HG03460 (cell line): ENCODE measurements at regions not wholly inside any gene's neighbourhood (a gene's known extent, or its start where the extent isn't known, plus 50 kb on each side); places are given as distances from the start of the nearest gene placed in this dataset.

Experiments used
- ATAC-seq: cut with Tn5 transposase; IDR thresholded peaks from one replicate; pipeline ENCODE4 v1.9.1; 2021; ENCODE audit not compliant: unreplicated experiment

DNA sequence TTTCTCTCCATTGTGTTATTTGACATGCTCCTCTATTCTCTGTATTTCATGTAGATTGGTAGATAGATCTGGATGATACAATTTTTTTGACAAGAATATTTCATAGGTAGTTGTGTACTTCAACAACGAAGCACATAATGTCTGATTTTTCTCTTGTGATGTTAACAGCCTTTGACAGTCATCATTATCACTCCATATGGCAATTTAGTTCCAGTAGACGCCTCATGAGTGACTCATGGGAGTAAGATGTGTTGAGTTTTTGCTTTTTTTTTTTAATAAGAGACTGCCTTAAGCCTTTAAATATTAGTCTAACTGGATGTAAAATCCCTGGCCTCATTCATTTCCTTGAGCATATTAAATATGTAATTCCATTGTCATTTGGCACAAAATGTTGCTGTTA is 123.5 kb upstream of the ZNF32 start:
- ATAC-seq: no peak

DNA sequence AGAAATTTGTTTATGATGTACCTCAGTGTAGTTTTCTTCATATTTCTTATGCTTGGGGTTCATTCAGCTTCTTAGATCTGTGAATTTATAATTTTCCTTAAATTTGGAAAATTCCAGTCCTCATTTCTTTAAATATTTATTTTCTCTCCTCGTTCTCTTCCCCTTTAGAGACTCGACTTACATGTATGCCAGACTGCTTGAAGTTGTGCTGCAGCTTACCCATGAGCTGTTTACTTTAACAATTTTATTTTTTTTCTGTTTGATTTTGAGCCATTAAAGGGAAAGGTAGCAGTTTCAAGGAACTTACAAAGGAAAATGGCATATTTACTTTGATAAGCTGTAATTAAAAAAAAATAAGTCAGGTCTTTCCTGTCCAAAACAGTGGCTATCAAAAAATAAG is 123.0 kb upstream of the ZNF32 start:
- ATAC-seq: no peak

DNA sequence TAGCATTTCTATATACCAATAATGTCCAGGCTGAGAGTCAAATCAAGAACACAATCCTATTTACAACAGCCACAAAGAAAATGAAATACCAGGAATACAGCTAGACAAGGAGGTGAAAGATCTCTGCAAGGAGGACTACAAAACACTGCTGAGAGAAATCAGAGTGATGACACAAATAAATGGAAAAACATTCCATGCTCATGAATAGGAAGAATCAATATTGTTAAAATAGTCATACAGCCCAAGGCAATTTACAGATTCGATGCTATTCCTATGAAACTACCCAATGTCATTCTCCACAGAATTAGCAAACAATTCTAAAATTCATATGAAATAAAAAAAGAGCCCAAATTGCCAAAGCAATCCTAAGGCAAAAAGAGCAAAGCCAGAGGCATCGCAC is 116.8 kb upstream of the ZNF32 start:
- ATAC-seq: no peak

DNA sequence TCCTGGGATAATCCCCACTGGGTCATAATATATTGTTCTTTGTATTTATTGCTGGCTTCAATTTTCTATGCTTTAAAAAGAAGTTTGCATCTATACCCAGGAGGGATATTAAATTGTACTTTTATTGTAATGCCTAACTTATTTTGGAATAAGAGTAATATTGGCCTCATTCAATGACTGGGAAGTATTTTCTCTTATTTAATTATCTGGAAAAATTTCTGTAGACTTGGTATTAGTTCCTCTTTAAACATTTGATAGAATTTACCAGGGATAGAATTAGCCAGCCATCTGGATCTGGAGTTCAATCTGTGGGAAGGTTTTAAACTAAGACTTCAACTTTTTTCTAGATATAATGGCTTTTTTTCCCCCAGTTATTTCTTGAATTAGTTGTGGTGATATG is 115.2 kb upstream of the ZNF32 start:
- ATAC-seq: no peak

DNA sequence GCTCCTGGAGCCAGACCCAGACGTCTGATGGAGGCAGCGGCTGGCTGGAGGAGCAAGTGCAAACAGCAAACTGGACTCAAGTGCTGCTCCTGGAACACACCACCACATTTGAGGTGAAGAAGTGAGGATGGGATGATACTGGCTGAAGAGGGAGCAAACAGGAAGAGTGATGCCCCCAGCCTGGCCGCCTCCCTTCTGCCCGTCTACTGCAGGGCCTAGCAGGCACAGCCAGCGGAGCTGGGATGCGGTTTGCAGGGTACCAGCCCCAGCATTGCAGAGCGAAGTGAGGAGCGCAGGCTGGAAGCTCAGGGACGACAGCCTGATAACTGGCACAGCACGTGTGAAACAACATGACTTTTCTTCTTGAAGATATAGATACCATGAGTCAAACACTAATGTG is 111.8 kb upstream of the ZNF32 start:
- no peak for ATAC-seq

DNA sequence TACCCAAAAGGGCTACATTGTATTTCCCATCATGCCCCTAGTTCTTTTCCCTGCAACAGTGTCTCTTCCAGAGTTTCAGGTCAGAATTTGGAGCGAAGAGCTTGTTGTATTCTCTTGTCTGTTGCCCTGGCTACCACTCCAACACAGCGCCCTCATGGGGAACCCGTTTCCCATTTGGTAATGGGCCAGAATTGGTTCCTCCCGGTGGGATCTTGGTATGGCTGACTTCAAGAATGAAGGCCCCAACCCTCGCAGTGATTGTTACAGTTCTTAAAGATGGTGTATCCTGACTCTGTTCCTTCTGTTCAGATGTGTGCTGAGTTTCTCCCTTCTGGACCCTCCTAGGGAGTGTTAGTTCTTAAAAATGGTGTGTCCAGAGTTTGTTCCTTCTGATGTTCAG is 110.5 kb upstream of the ZNF32 start:
- no peak for ATAC-seq

DNA sequence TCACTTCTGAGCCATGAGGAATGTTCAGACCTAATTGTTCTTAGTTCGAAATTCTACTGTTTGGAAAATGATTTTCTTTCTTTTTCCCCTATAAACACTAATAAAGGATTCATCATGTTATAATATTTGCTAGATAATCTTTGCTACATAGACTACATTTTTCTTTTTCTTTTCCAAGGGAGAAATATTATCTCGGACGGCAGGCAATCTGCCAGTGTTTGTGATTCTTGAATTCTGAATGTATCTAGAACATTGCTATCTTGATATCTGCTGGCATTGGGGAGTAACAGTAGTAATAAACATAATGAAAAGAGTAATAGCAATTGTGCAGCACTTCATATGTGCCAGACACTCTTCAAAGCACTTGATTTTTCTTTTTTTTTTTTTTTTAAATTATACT is 107.7 kb upstream of the ZNF32 start:
- ATAC-seq: no peak

DNA sequence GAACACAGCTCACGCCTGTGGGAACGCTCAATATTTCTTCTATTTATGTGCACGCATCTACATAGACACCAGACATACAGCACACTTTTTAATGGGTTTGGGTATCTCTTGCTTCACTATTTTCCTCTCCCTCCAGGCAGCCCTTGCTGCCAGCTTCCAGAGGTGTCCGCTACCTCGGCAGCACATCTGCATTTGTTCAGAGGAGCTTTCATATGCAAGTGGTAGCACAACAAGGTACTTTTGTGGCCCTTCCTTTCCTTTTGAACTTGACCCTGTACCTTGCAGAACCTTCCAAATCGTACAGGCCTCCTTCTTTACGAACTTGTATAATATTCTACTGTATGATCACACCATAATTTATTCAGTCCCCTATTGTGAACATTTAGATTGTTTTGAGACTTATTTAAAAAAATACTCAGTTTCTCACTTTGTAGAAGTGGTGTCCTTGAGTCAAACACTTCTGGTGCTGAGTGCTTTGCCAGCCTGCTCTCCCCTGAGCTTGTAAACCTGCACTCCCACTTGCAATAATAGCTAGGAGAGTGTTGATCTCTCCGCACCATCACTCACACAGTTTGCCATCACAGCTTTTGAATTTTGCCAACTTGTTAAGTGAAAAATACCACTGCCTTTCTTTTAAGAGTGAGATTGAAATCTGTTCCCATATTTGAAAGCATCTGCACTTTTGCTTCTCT is 106.0 kb upstream of the ZNF32 start:
- ATAC-seq: no peak

DNA sequence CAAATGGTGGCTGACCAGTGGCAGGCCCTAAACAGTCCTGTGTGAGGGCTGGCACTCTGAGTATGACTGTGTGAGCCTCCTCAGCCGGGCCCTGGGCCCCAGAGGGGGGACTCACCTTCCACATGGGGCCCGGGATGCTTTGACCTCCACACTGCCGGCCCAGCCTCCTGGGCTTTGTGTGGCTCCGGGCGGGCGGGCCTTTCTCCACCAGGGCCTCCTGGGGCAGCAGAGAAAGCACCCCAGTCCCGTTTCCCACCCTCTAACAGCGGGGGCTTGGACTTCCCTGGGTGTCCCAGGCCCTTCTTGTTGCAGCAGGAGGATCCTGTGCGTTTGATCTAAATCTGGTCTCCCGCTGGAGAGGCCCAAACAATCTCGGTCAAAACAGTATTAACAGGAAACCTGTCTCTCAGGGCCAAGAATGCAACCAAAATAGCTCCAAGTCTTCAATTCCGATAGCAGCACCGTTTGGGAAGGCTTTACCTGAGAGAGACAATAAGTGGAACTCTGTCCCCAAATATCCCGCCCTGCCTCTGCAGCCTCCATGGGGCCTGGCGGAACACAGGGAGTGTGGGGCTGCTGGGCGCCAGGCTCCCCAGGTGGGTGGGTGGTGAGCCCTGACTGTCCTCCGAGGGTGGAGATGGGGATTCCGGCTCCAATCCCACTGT is 104.8 kb upstream of the ZNF32 start:
- ATAC-seq: no peak

DNA sequence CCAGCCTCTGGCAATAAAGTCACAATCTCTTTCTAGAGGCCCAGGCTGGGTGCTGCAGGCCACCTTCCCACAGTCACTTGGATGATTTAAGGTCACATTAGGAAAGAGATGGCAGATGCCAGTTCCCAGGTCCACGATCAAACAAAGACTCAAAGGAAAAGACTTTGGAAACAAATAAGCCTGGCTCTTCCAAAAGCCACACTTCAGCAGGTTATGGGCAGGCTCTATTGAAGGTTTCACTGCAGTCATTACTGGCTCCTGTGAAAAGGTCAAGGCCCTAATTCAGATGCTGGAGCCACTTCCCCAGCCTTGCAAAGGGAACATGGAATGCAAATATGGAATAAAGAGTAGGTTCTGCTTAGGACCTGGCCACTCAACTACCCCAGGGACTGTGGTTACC is 104.0 kb upstream of the ZNF32 start:
- ATAC-seq: no peak

DNA sequence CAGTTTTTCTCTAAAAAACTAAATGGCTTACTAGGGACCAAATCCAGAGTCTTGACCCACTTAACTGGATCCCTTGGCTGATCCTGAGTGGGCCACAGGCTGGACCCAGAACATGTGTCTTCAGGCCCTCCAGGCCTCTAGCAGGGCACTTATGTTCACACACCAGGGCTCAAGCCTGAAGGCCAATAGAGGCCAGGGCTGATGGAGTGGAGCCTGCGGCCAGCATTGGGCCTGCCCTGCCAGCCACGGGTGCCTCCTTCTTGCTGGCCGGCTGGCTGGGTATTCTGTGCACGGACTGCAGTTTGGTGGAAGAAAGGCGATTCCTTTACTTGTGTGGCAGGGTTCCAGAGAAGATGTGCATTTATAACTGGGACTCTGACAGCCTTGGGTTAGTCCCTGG is 103.0 kb upstream of the ZNF32 start:
- no peak for ATAC-seq

DNA sequence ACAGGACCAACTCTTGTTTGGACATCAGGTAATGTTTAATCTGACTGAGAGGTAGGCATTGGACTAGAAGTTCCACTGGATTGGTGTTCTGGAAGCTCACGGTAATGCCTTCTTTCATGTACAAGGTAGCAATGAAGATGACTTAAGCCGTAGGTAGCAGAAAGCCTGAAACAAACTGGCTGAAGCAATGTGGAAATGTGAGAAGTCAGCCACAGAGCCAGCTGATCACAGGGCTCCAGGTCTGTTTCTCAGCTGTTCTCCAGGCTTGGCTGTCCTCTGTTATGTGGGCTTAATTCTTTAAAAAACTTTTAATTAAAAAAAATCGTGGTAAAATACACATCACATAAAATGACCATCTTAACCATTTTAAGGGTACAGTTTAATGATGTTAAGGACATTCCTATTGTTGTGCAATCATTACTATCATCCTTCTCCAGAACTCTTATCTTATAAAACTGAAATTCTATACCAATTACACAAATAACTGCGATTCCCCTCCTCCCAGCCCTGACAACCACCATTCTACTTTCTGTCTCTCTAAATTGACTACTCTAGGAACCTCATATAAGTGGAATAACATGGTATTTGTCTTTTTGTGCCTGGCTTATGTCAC is 101.4 kb upstream of the ZNF32 start:
- ATAC-seq: no peak

DNA sequence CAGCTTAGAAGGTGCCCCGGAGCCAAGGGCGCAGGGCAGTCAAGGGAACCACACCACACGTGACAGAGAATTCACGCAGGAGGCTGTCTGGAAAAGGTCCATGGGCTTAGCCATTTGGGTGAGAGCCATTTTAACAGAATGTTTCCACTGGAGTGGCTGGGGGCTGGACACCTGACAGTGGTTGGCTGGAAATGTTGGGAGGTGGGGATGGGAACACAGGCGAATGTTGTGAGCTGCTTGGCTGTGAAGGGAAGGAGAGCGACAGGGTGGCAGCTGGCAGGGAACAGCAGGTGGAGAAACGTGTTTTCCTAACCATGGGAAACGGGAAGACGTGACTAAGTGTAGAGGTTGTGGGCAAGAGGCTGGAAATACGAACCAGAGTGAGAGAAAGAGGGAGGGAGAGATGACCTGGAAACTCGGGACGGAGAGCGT is 100.5 kb upstream of the ZNF32 start:
- ATAC-seq: no peak

DNA sequence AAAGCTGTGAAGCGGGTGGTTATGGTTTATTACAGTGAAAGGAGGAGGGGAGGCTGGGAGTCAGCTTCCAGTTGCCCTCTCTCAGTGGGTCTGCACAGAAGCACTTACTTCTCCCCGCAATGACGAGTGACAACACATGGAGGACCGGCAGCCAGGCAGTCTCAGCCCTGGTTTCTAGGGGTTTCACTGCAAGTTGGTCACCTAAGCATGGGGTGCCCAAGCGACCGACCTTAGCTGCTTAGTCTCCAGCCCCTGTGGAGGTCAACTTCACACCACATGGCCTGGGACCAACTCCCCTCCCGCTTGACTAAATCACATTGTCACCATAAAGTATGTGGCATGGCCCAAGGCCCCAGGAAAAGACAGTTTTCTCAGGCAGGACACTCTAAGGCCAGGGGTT is 99.9 kb upstream of the ZNF32 start:
- no peak for ATAC-seq

DNA sequence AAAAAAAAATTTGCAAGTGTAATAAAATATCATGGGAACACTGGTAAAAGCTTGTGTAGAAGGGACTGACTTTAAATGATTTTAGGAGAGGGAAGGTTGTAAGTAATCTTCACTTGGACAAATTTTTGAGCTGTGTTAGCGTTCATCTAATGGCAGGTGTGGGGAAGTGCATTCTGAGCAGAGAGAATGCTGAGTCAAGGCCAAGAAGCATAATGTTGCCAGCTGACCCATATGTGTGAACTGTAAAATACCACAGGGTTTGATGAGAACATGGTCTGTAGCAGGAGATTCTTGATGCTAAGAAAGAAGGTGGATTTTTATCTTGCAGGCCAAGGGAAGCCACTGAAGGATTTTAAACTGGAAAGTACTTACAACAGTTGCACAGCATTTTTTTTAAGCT is 98.2 kb upstream of the ZNF32 start:
- ATAC-seq: no peak

DNA sequence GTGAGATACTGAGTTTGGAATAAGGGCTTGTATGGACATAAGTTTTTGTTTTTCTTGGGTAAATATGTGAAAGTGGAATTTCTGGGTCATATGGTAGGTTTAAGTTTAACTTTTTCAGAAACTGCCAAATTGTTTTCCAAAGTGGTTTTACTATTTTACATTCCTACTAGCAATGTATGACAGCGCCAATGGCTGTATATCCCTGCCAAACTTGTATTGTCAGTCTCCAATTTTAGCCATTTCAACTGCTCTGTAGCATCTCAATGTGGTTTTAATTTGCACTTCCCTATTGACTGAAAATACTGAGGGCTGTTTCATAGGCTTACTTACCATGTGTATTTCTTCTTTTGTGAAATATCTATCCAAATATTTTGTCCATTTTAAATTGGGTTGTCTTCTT is 90.5 kb upstream of the ZNF32 start:
- ATAC-seq: no peak

DNA sequence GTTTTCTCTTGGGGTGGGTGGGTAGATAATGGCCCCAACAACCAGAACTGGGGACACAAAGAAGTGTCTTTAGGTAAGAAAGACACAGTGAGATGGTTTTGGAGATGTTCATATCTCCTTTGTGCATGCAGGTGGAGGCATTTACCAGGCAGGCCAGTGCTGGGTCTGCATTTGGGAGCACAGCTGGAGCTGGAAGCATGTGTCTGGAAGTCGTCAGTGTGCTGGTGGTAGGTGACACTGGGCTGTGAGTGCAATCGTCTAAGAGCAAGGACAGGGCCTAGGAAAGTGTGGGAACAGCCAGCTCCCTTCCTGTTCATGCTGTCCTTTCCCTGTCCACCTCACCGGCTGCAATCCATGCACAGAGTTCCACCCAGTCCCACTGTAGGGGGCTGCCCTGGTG is 88.3 kb upstream of the ZNF32 start:
- ATAC-seq: no peak

DNA sequence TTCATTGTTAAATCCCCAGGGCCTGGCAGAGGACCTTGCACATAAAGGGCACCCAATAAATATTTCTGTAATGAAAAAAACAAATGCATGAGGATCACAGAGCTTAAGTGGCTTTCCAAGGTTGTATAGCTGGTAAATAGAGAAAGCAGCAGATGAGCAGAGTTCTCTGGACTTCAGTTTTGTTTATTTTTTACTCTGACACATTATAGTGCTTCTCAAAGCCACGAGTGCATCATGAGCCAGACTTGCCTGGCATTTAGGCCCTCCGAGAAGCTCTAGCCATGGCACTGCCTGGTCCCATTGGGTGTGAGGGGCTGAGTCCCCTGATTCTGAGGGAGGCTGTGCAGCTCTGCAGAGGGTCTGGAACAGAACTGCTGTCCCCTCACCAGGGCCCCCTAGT is 87.2 kb upstream of the ZNF32 start:
- ATAC-seq: no peak

DNA sequence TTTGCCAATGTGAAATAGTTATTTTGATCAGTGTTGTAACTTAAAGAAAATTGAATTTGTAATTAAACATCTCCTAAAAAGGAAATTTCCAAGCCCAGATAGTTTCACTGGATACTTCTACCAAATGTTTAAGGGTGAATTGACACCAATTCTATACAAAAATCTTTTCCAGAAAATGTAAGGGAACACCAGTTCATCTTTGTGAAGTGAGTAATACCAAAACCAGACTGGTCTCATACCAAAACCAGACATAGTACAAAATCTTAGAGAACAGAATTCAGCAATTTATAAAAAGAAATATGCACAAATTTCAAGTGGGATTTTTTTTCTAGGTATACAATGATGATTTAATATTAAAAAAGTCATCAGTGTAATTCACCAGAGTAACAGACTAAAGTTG is 86.0 kb upstream of the ZNF32 start:
- ATAC-seq: no peak

DNA sequence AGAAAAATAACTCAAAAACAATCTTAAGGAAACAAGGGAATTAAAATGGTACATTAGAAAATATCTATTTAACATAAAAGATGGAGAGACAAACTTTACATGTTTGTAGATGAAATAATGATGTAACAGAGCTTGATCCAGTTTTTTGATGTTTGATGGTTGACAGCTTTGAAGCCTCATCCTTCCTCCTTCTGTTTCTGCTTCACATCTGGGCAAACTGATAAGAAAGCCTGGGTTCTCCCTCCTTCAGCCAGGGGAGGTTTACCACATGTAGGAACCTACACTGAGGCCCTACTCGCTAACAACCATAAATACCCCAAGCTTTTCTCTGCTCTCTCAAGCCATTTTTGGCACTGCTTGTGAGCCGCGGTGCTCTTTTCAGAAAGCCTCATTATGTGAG is 82.8 kb upstream of the ZNF32 start:
- no peak for ATAC-seq

DNA sequence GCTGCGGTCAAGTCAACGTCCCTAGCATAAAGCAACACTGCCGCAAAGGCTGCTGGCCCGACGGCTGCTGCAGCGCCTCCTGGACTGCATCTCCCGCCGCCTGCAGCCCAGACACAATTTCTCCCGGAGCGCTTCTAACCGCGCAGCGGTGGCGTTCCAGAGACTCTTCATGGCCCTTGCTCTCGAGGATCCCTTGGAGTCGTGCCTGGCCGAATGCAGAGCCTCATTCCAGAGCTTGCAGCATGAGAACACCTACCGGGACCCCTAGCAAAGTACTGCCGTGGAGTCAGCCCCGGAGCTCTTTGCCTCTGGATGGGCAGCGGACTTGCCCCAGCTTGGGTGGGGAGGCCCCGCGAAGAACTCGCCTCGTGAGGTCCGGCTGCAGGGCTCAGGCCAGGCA is 79.7 kb upstream of the ZNF32 start:
- no peak for ATAC-seq

DNA sequence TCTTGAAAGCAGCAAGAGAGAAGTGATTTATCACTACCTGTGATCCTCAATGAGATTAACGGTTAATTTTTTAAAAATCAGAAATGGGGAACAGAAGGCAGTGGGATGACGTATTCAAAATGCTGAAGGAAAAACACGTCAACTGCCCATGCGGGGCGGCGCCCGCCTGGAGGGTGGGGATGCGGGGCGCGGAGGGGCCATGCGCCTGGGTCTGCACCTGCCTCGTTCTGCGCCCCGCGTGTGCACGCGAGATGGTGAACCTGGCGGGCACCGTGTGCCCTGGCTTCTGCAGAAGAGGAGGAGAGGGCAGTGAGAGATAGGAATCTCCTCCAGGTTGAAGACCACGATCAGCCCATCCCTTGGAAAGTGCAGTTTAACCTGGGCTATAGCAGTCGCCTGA is 79.3 kb upstream of the ZNF32 start:
- no peak for ATAC-seq

DNA sequence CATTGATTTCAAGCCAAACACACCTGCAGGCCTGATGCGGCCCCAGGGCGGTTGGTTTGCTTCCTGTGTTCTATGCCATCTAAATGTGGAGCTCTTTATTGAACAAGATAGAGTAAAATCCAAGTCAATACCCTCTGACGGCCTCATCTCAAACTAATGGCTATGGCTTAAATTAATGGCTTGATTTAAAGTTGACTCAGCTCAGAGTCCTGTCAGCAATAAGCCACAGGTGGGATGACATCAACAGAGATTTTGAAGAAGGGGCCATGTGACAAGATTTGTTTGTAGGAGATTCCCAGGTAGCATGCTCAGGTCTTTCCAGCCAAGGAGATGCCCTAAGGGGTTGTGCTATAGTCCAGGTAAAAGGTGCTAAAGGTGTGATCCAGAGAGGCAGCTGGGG is 66.7 kb upstream of the ZNF32 start:
- no peak for ATAC-seq
